ENCODE measurements at regions not wholly inside any gene's neighbourhood (a gene's known extent, or its start where the extent isn't known, plus 50 kb on each side); places are given as distances from the start of the nearest gene placed in this dataset.

DNA sequence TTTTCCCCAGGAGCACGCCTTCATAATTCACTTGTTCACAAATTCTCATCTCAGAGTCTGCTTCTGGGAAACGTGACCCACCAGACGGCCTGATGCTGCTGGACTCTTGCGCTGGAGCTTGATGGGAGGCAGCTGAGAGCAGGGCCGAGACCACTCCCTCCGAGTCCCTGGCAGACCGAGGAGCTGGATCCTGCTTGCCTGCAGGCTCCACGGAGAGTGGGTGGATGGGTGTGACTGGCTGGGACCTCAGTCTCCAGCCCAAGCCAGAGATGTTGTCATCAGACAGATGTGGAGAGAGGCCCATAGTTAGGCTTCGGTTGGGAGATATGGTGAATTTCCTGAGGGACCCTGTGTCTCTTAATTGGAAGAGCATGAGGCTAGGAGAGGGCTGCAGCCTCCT is 76.4 kb downstream of the TSN start:
- ChIA-PET POLR2A (no interaction called here), CTCF (interaction anchor here (0.7 kb wide), 1 partner anchor 703 kb away, joined by 3 read pairs; no protein-coding TSS in a partner anchor)
- no peaks in the 10 kb centered on the region for H3K4me1 ChIP-seq (ENCODE audit: control insufficient read depth, insufficient read depth, low read length)

DNA sequence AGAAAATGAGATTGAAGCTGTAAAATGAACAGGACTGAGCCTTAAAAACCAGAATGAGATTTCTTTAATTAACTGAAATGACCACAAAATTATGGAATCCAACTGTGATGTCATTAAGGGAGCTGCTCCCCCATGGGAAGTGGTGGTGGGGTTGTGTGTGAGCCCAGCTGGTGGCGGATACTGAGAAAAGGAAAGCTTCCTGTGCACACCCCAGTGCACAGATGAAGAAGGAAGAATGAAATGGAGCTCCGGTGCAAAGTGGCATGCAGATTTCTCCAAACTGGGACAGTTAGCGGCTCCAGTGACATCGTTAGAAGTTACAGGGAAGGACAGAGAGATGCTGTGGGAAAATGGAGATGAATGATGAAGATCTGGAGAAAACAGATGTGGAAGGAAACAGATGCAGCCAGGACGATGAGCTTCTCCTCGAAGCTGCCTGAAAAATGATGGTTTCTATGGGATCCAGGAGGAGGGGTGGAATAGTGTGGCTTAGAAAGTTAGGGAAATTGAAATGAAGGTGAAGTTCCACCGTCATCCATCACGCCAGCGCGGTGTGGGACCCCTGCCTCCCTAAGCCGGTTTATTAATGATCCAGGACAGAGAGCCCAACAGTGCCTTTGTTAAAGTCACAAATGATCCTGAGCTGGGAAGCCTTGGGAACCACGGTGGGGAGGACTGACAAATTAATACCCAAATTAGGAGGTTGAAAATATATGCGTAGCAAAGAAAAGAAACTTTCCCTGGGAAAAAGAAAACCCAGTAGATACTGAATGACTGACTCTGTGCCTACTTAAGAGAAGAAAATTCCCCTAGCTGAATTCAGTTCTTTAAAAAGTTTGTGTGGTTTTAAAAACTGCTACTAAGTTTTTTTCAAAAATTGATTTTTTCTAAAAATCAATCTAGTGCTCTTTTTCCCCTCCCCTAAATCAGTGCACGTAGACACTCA is 77.2 kb downstream of the TSN start:
- TF ChIP-seq ZNF433 (tag by site-specific recombination; IDR thresholded peaks at IDR 0.05; ENCODE audit: low read depth) (no peak), ZSCAN16 (tag by site-specific recombination; IDR thresholded peaks at IDR 0.05) (no peak), AEBP2 (tag by site-specific recombination; IDR thresholded peaks at IDR 0.05; ENCODE audit: borderline replicate concordance) (no peak), HOXD13 (CRISPR knock-in tag; IDR thresholded peaks at IDR 0.05; ENCODE audit: borderline replicate concordance) (no peak), BCL11B (tag by site-specific recombination; IDR thresholded peaks at IDR 0.05; ENCODE audit: low read depth) (no peak)
- ChIA-PET POLR2A (no interaction called here), CTCF (interaction anchor here (0.7 to 1.3 kb wide), 3 partner anchors 21 to 704 kb away, joined by 3 to 5 read pairs (median 3); no protein-coding TSS in a partner anchor)
- no peak overlapping the region for H3K27ac ChIP-seq (ENCODE audit: extremely low read depth, low read depth, low read length)
- H3K9me3 ChIP-seq (ENCODE audit: control insufficient read depth, insufficient read depth, low read depth, low read length) = no peaks in the 10 kb centered on the region
- no peaks in the 10 kb centered on the region for H3K36me3 ChIP-seq (ENCODE audit: control insufficient read depth in 2 of 2, insufficient read depth in 1 of 2, low read length in 2 of 2)
- no peak overlapping the region for H3K4me3 ChIP-seq (ENCODE audit: low read depth, low read length)
- H3K4me1 ChIP-seq (ENCODE audit: control insufficient read depth, insufficient read depth, low read length) = no peaks in the 10 kb centered on the region

More for the DNA sequence above, 76.4 kb downstream of the TSN start:
- Histone ChIP-seq H3K27ac (ENCODE audit: extremely low read depth, low read depth, low read length) (no peak overlapping the region), H3K4me3 (ENCODE audit: low read depth, low read length) (no peak overlapping the region), H3K9me3 (ENCODE audit: control insufficient read depth, insufficient read depth, low read depth, low read length) (no peaks in the 10 kb centered on the region), H3K36me3 (ENCODE audit: control insufficient read depth in 2 of 2, insufficient read depth in 1 of 2, low read length in 2 of 2) (no peaks in the 10 kb centered on the region)
- TF ChIP-seq, protein P1, sequence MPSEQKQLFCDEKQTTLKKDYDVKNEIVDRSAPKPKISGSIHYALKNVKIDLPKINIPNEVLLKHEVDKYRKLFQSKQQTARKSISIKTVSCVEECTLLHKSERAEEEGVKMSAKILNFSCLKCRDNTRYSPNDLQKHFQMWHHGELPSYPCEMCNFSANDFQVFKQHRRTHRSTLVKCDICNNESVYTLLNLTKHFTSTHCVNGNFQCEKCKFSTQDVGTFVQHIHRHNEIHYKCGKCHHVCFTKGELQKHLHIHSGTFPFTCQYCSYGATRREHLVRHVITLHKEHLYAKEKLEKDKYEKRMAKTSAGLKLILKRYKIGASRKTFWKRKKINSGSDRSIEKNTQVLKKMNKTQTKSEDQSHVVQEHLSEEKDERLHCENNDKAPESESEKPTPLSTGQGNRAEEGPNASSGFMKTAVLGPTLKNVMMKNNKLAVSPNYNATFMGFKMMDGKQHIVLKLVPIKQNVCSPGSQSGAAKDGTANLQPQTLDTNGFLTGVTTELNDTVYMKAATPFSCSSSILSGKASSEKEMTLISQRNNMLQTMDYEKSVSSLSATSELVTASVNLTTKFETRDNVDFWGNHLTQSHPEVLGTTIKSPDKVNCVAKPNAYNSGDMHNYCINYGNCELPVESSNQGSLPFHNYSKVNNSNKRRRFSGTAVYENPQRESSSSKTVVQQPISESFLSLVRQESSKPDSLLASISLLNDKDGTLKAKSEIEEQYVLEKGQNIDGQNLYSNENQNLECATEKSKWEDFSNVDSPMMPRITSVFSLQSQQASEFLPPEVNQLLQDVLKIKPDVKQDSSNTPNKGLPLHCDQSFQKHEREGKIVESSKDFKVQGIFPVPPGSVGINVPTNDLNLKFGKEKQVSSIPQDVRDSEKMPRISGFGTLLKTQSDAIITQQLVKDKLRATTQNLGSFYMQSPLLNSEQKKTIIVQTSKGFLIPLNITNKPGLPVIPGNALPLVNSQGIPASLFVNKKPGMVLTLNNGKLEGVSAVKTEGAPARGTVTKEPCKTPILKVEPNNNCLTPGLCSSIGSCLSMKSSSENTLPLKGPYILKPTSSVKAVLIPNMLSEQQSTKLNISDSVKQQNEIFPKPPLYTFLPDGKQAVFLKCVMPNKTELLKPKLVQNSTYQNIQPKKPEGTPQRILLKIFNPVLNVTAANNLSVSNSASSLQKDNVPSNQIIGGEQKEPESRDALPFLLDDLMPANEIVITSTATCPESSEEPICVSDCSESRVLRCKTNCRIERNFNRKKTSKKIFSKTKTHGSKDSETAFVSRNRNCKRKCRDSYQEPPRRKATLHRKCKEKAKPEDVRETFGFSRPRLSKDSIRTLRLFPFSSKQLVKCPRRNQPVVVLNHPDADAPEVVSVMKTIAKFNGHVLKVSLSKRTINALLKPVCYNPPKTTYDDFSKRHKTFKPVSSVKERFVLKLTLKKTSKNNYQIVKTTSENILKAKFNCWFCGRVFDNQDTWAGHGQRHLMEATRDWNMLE (tag by site-specific recombination; conservative IDR thresholded peaks at IDR 0.05; ENCODE audit: low read depth) = no peak
- TF ChIP-seq RBAK (tag by site-specific recombination; IDR thresholded peaks at IDR 0.05) = no peak
- TF ChIP-seq, protein P2, sequence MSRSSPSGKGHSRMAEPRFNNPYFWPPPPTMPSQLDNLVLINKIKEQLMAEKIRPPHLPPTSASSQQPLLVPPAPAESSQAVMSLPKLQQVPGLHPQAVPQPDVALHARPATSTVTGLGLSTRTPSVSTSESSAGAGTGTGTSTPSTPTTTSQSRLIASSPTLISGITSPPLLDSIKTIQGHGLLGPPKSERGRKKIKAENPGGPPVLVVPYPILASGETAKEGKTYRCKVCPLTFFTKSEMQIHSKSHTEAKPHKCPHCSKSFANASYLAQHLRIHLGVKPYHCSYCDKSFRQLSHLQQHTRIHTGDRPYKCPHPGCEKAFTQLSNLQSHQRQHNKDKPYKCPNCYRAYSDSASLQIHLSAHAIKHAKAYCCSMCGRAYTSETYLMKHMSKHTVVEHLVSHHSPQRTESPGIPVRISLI (tag by site-specific recombination; IDR thresholded peaks at IDR 0.05) = no peak
- TF ChIP-seq ZNF701 (tag by site-specific recombination; IDR thresholded peaks at IDR 0.05) = no peak
- no peak for TF ChIP-seq ZNF335 (tag by site-specific recombination; conservative IDR thresholded peaks at IDR 0.05)
- TF ChIP-seq, protein P3, sequence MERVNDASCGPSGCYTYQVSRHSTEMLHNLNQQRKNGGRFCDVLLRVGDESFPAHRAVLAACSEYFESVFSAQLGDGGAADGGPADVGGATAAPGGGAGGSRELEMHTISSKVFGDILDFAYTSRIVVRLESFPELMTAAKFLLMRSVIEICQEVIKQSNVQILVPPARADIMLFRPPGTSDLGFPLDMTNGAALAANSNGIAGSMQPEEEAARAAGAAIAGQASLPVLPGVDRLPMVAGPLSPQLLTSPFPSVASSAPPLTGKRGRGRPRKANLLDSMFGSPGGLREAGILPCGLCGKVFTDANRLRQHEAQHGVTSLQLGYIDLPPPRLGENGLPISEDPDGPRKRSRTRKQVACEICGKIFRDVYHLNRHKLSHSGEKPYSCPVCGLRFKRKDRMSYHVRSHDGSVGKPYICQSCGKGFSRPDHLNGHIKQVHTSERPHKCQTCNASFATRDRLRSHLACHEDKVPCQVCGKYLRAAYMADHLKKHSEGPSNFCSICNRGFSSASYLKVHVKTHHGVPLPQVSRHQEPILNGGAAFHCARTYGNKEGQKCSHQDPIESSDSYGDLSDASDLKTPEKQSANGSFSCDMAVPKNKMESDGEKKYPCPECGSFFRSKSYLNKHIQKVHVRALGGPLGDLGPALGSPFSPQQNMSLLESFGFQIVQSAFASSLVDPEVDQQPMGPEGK (tag by site-specific recombination; IDR thresholded peaks at IDR 0.05) = no peak
- no peak for TF ChIP-seq ZNF561 (tag by site-specific recombination; IDR thresholded peaks at IDR 0.05; ENCODE audit: borderline replicate concordance)
- no peak for TF ChIP-seq ZNF398 (tag by site-specific recombination; IDR thresholded peaks at IDR 0.05)
